Heart left ventricle (tissue), 13 donors: ENCODE measurements at regions not wholly inside any gene's neighbourhood (a gene's known extent, or its start where the extent isn't known, plus 50 kb on each side); places are given as distances from the start of the nearest gene placed in this dataset.

Experiments
- CTCF ChIP-seq, 12 donors: fragments of 200-600 bp; sonication (generic) in 4 of 12; IDR thresholded peaks; one replicate each; pipeline versions ENCODE4 v1.5.0 to v1.8.0; 2018 to 2022; ENCODE audit warnings: antibody characterized with exemption in 12 of 12, mild to moderate bottlenecking in 5 of 12
- POLR2A ChIP-seq, 2 donors: fragments of 450-650 bp; IDR thresholded peaks; one replicate each; pipeline ENCODE4 v1.6.1; 2017; ENCODE audit warnings: antibody characterized with exemption in 2 of 2, mild to moderate bottlenecking in 2 of 2, moderate library complexity in 2 of 2
- donor health status: ischemic (EF 13 %, LVEDD 7.1; RV severe dilation, severe dysfunction).
- donor health status: DM: no; HTN: yes; CAD: no.
- donor health status: DM: no; HTN: no; CAD: no.
- donor health status: ischemic (EF 25% LVEDD 6.9; RV normal size, moderate dysfunction).
- donor health status: ischemic (EF 25% LVEDD 5.7; RV mildly dilated, moderate dysfunction).
- donor health status: ischemic (EF 35%, LVEDD 5.7; RV mildly dilated, moderate dysfunction).
- donor health status: nonischemic (EF 11% LVEDD 7.7; RV severe dilation, severe dysfunction).
- donor health status: DM: yes; HTN: yes; CAD: no.
- donor health status: PGD.
- donor health status: ischemic (EF 29% LVEDD 5.4; RV normal size, mild dysfunction).
- donor health status: nonischemic (EF 23%, LVEDD 6.1; RV moderate dilation, normal function).

DNA sequence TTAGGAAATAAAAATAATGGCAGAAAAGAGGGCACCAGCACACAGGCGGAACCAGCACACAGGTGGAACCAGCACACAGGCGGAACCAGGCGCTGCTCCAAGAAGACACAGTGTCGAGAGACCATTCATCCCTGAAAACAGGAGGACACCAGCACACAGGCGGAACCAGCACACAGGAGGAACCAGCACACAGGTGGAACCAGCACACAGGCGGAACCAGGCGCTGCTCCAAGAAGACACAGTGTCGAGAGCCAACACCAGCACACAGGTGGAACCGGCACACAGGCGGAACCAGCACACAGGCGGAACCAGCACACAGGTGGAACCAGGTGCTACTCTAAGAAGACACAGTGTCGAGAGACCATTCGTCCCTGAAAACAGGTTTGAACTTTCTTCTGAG lies 115.5 kb upstream of the TMEM18 start:
- no peak for TF ChIP-seq CTCF (IDR thresholded peaks at IDR 0.05)
- no peak for TF ChIP-seq POLR2A (IDR thresholded peaks at IDR 0.05)
